ENCODE measurements at regions not wholly inside any gene's neighbourhood (a gene's known extent, or its start where the extent isn't known, plus 50 kb on each side); places are given as distances from the start of the nearest gene placed in this dataset.
"Not testable (repeated sequence)": the region's sequence is repeated elsewhere in the genome, so short reads cannot be mapped to it uniquely, and the experiment has no call there.

DNA sequence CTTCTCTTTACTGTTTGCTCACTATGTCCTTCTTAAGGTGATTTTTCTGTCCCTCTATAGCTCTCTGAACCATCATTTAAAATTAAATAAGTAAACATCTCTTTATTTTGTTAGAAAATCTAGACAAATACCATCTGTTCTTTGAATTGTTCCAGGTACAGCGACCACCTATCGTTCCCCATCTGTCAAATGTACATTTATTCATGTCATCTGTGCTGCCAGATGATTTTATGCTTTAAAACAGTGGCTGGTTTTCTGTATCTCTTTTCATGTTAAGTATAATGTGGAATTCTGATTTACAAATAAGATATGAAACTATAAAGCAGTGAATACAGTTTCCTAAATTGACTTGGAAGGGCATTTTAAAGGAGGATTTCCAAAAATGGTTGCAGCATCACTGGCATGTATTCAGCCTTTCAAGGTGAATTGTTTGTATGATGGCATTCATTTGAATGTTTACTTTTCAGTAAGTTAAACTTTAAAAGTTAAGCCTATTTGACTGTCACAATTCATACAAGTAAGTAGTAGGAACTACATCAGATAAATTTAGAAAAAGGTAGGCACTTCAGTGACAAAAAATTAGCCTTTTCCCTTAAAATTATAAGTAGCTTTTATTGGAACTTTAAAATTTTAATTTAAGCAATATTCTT lies 92.6 kb upstream of the CLVS2 start:
- H3K4me3 ChIP-seq (ENCODE audit: low read depth, low read length) = no peak overlapping the region
- TF ChIP-seq, protein P1, sequence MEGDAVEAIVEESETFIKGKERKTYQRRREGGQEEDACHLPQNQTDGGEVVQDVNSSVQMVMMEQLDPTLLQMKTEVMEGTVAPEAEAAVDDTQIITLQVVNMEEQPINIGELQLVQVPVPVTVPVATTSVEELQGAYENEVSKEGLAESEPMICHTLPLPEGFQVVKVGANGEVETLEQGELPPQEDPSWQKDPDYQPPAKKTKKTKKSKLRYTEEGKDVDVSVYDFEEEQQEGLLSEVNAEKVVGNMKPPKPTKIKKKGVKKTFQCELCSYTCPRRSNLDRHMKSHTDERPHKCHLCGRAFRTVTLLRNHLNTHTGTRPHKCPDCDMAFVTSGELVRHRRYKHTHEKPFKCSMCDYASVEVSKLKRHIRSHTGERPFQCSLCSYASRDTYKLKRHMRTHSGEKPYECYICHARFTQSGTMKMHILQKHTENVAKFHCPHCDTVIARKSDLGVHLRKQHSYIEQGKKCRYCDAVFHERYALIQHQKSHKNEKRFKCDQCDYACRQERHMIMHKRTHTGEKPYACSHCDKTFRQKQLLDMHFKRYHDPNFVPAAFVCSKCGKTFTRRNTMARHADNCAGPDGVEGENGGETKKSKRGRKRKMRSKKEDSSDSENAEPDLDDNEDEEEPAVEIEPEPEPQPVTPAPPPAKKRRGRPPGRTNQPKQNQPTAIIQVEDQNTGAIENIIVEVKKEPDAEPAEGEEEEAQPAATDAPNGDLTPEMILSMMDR (conservative IDR thresholded peaks at IDR 0.05; ENCODE audit: low read depth, low read length) = no peak

DNA sequence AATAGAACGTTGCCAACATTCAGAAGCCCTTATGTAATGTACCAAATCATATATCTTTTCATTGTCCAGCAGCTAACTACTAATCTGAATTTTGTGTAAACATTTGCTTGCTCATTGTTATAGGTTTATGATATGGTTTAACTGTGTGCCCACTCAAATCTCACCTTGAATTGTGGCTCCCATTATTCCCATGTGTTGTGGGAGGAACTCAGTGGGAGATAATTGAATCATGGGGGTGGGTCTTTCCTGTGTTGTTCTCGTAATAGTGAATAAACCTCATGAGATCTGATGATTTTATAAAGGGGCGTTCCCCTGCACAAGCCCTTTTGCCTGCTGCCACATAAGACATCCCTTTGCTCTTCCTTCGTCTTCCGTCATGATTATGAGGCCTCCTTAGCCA lies 91.9 kb upstream of the CLVS2 start:
- no peak for DNase-seq (ENCODE audit: low read depth)
- TF ChIP-seq, protein P1 (conservative IDR thresholded peaks at IDR 0.05; ENCODE audit: low read depth, low read length) = no peak
- no peak overlapping the region for H3K4me3 ChIP-seq (ENCODE audit: low read depth, low read length)

More for the DNA sequence above, 92.6 kb upstream of the CLVS2 start:
- no peak for DNase-seq (ENCODE audit: low read depth)

DNA sequence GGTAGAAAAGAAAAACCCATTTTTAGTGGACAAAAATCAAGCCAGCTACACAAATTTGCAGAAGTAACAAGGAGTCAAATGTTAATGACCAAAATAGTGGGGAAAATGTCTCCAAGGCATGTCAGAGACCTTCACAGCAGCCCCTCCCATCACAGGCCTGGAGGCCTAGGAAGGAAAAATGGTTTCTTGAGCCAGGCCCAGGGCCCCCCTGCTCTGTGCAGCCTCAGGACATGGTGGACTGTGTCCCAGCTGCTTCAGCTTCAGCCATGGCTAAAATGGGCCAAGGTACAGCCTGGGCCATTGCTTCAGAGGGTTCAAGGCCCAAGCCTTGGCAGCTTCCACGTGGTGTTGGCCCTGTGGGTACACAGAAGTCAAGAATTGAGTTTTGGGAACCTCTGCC lies 82.5 kb upstream of the CLVS2 start:
- H3K4me3 ChIP-seq (ENCODE audit: low read depth, low read length) = no peak overlapping the region
- no peak for DNase-seq (ENCODE audit: low read depth)
- TF ChIP-seq, protein P1 (conservative IDR thresholded peaks at IDR 0.05; ENCODE audit: low read depth, low read length) = no peak

DNA sequence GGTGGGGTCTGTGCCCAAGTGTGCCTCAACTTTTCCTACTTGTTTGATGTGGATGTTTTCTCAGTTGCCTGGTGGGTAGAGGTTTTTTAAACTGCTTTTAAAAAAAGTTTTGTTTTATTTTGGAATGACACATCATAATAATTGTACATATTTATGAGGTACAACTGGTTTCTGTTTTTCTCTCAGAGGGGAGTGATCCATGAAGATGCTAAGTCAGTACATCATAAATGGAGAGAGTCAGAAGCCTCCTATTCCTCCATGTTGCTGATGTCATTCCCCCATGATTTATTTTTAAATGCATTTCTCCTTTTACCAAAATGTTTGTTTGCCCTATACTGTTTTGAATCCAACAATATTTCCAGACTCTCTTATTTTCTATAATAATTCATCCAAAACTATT lies 77.3 kb upstream of the CLVS2 start:
- TF ChIP-seq, protein P1 (conservative IDR thresholded peaks at IDR 0.05; ENCODE audit: low read depth, low read length) = no peak
- no peak for DNase-seq (ENCODE audit: low read depth)
- H3K4me3 ChIP-seq (ENCODE audit: low read depth, low read length) = no peak overlapping the region

DNA sequence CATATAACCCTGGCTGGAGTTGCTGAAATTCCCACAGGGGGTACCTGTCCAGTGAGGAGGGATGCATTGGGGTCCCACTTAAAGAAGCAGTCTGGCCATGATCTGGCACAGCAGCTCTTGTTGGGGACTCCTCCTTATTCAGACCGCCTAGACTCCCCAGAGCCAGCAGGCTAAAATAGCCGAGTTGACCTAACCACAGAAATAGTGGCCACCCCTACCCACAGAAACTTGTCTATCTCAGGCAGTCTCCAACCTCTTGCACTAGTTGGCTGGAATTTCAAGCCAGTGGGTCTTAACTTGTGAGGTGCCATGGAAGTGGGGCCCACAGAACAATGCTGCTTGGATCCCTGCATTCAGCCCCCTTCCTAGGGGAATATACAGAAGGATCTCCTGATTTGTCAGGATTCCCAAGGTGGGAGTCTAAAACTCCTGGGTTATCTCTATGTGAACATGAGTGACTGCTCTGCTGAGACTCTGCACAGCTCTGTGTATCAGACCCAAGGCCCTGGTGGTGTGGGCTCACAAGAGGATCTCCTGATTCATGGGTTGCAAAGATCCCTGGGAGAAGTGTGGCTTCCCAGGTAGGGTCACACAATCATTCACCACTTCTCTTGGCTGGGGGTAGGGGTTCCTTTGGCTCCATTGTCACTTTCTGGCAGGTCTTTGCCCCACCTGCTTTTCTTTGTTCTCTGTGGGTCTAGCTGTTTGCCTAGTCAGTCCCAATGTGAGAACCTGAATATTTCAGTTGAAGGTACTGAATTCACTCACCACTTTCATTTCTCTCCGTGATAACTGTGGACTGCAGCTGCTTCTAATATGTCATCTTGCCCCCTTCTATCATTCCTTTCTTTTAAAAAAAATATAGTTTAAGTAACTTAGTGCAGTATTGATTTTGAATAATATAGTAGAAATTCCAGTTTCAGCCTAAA lies 65.5 kb upstream of the CLVS2 start:
- no peak for DNase-seq (ENCODE audit: low read depth)
- no peak overlapping the region for H3K4me3 ChIP-seq (ENCODE audit: low read depth, low read length)
- TF ChIP-seq, protein P1 (conservative IDR thresholded peaks at IDR 0.05; ENCODE audit: low read depth, low read length) = no peak

DNA sequence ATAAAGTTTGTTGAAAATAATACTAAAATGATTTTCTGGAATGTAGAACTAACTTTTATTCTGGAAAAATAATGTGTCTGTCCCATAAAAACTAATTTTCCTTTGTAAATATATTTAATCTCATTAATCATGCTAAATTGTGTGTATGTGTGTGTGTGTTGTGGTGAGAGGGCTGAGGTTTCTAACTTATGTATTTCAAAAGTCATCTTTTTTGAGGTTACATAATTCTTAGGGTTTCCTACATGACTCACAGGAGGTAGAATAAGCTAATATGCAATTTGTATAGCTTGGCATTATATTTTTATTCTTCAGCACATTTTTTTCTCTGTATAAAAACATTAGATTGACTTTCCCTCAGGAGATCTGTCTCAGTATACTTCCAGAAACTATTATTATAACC lies 64.1 kb upstream of the CLVS2 start:
- DNase-seq (ENCODE audit: low read depth) = no peak
- no peak overlapping the region for H3K4me3 ChIP-seq (ENCODE audit: low read depth, low read length)
- TF ChIP-seq, protein P1 (conservative IDR thresholded peaks at IDR 0.05; ENCODE audit: low read depth, low read length) = no peak

DNA sequence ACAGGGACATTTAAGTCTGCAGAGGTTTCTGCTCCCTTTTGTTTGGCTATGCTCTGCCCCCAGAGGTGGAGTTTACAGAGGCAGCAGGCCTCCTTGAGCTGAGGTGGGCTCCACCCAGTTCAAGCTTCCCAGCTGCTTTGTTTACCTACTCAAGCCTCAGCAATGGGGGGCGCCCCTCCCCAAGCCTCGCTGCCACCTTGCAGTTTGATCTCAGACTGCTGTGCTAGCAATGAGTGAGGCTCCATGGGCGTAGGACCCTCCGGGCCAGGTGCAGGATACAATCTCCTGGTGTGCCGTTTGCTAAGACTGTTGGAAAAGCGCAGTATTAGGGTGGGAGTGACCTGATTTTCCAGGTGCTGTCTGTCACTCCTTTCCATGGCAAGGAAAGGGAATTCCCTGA lies 51.1 kb upstream of the CLVS2 start:
- not testable (repeated sequence) for DNase-seq (ENCODE audit: low read depth); H3K4me3 ChIP-seq (ENCODE audit: low read depth, low read length)

Data from choroid plexus epithelial cell (primary cell).